Occipital lobe (tissue), 2 donors: ENCODE measurements at regions not wholly inside any gene's neighbourhood (a gene's known extent, or its start where the extent isn't known, plus 50 kb on each side); places are given as distances from the start of the nearest gene placed in this dataset. TPM values are rescaled to one million over a fixed set of nuclear protein-coding genes. Genes with fewer than 3 reads are reported as not detected.

Experiments used
- DNase-seq: peaks from one replicate; lab custom pipeline; 2025; lab: John Stamatoyannopoulos, UW
- small RNA-seq: library from RNA; depleted of rRNA; stranded (forward); fragments of <200 nt; gene quantifications from one replicate; pipeline ENCODE3, GENCODE V24; 2014

GRCh38 chr4:29423836-29424721 is 1296.1 kb upstream of the PCDH7 start:
- DNase-seq, result no peak

GRCh38 chr4:29453303-29453820 is 1266.8 kb upstream of the PCDH7 start:
- DNase-seq, result no peak

DNA sequence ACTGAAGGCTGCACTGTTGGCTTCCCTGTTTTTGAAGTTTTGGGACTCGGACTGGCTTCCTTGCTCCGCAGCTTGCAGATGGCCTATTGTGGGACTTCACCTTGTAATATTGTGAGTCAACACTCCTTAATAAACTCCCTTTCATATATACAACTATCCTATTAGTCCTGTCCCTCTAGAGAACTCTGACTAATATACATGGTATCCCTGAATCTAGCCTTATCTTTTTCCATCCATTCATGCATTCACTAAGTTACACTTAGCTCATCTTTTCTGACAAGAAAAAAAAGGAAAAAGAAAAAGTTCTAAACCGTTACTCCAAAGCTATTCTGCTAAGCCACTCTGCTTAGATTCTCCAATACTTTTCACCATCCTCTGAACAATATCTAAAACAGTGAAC is 1260.2 kb upstream of the PCDH7 start:
- no peak for DNase-seq

GRCh38 chr4:29467044-29467717 is 1253.0 kb upstream of the PCDH7 start:
- no peak for DNase-seq

Small RNAs in the stretch of these regions (small RNA-seq; reads per million reads assigned to genes)
- gene RF00019, result not detected
- gene RN7SL101P, result not detected
